ENCODE measurements at regions not wholly inside any gene's neighbourhood (a gene's known extent, or its start where the extent isn't known, plus 50 kb on each side); places are given as distances from the start of the nearest gene placed in this dataset.

DNA sequence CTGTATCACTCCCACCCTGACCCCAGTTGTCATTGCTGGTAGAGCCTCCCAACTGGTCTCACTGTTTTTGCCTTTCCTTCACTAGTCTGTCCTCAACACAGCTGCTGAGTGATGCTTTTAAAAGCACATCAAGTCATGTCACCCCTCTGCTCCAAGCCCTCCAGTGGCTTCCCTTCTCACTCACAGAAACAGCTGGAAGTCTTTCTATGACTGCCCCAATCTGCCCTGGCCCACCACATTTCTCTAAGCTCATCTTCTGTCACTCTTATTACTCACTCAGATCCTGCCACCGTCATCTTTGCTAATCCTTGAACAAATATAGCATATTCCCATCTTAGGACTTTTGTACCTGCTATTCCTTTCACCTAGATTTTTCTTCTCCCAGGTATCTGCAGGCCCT is 242.6 kb upstream of the RBBP8 start:
- Histone ChIP-seq H3K9me3 (ENCODE audit: insufficient read depth, low read depth, low read length) (no peaks in the 10 kb centered on the region), H4K20me1 (ENCODE audit: insufficient read depth, low read length, poor library complexity, severe bottlenecking) (no peaks in the 10 kb centered on the region), H3K4me2 (ENCODE audit: low read depth, low read length, poor library complexity, severe bottlenecking) (no peak overlapping the region), H3K36me3 (ENCODE audit: insufficient read depth, low read length) (no peaks in the 10 kb centered on the region), H3K4me3 (ENCODE audit: low read length, poor library complexity, severe bottlenecking) (no peak overlapping the region), H3K79me2 (ENCODE audit: insufficient read depth, low read length) (no peaks in the 10 kb centered on the region), H3K9me2 (replicated peaks; ENCODE audit: low read depth, low read length) (no peaks in the 10 kb centered on the region), H3K9ac (ENCODE audit: low read depth, low read length, poor library complexity, severe bottlenecking) (no peak overlapping the region), H3K27me3 (ENCODE audit: insufficient read depth, low read length, poor library complexity, severe bottlenecking) (no peaks in the 10 kb centered on the region), H2AFZ (ENCODE audit: low read length) (no peak overlapping the region), H3F3A (ENCODE audit: low read depth) (no peaks in the 10 kb centered on the region), H3K4me1 (ENCODE audit: insufficient read depth, low read length, poor library complexity, severe bottlenecking) (no peaks in the 10 kb centered on the region)
- TF ChIP-seq, protein P1, sequence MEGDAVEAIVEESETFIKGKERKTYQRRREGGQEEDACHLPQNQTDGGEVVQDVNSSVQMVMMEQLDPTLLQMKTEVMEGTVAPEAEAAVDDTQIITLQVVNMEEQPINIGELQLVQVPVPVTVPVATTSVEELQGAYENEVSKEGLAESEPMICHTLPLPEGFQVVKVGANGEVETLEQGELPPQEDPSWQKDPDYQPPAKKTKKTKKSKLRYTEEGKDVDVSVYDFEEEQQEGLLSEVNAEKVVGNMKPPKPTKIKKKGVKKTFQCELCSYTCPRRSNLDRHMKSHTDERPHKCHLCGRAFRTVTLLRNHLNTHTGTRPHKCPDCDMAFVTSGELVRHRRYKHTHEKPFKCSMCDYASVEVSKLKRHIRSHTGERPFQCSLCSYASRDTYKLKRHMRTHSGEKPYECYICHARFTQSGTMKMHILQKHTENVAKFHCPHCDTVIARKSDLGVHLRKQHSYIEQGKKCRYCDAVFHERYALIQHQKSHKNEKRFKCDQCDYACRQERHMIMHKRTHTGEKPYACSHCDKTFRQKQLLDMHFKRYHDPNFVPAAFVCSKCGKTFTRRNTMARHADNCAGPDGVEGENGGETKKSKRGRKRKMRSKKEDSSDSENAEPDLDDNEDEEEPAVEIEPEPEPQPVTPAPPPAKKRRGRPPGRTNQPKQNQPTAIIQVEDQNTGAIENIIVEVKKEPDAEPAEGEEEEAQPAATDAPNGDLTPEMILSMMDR (conservative IDR thresholded peaks at IDR 0.05; ENCODE audit: low read length) = no peak
- no peak for TF ChIP-seq EZH2phosphoT487 (IDR thresholded peaks at IDR 0.05; ENCODE audit: borderline replicate concordance)

DNA sequence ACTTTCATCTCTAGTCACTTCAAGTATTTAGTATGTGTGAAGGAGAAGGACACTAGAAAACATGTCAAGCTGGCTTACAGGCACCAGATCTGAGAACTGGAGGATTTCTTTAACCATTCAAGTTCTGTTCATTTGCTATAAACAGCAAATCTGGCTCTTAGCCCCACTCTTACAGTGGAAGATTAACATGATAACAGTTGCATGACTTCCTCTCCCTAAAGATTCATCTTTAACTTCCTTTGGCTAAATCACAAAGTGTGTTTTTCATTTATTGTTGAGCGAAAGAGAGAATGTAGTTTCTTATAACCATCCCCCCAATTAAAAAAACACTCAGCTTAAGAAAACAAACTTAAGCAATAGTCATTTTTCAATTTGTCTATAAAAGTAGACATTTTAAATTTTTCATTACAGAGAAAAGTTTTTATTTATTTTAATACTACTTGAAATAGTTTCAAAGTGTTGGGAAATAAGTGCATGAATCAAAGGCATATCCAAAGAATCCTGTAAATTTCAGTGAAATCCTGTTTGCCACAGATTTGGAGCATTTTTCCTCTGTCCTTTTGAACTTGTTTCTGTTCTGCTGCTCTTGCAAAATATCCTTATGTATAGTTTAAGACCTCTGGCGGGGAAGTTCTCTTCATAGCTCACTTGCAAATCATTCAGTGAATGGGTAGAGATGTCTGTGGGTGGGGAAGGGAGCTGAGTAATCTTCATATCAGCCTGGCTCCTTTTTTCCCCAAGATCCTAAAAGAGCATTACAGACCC is 241.0 kb upstream of the RBBP8 start:
- Histone ChIP-seq H4K20me1 (ENCODE audit: insufficient read depth, low read length, poor library complexity, severe bottlenecking) (no peaks in the 10 kb centered on the region), H3K4me1 (ENCODE audit: insufficient read depth, low read length, poor library complexity, severe bottlenecking) (no peaks in the 10 kb centered on the region), H2AFZ (ENCODE audit: low read length) (no peak overlapping the region), H3K27me3 (ENCODE audit: insufficient read depth, low read length, poor library complexity, severe bottlenecking) (no peaks in the 10 kb centered on the region), H3K9me3 (ENCODE audit: insufficient read depth, low read depth, low read length) (no peaks in the 10 kb centered on the region), H3K4me2 (ENCODE audit: low read depth, low read length, poor library complexity, severe bottlenecking) (no peak overlapping the region), H3K9ac (ENCODE audit: low read depth, low read length, poor library complexity, severe bottlenecking) (no peak overlapping the region), H3K36me3 (ENCODE audit: insufficient read depth, low read length) (no peaks in the 10 kb centered on the region), H3K9me2 (replicated peaks; ENCODE audit: low read depth, low read length) (no peaks in the 10 kb centered on the region), H3K4me3 (ENCODE audit: low read length, poor library complexity, severe bottlenecking) (no peak overlapping the region), H3F3A (ENCODE audit: low read depth) (no peaks in the 10 kb centered on the region), H3K79me2 (ENCODE audit: insufficient read depth, low read length) (no peaks in the 10 kb centered on the region)
- no peak for TF ChIP-seq EZH2phosphoT487 (IDR thresholded peaks at IDR 0.05; ENCODE audit: borderline replicate concordance)
- TF ChIP-seq, protein P1 (conservative IDR thresholded peaks at IDR 0.05; ENCODE audit: low read length) = no peak

DNA sequence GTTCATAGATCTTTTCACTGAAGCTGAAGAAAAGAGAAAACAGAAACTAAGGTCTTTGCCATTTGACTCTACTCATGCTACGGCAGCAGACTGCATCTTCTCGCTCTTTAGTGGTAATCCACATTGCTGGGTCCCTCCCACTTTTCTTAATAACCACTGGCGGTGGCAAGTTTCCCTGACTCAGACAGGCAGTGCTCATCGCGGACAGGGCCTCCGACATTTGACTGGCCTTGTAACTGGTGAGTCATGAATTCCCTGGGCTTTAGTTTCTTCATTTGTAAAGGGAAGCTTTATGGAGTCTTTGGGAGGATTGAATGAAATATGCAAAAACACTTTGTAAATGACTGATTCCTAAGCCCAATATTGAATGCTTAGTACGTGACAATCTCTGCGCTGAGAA is 238.2 kb upstream of the RBBP8 start:
- TF ChIP-seq EZH2phosphoT487 (IDR thresholded peaks at IDR 0.05; ENCODE audit: borderline replicate concordance) = no peak
- TF ChIP-seq, protein P1 (conservative IDR thresholded peaks at IDR 0.05; ENCODE audit: low read length) = no peak
- Histone ChIP-seq H3K4me3 (ENCODE audit: low read length, poor library complexity, severe bottlenecking) (no peak overlapping the region), H3K79me2 (ENCODE audit: insufficient read depth, low read length) (no peaks in the 10 kb centered on the region), H3K4me2 (ENCODE audit: low read depth, low read length, poor library complexity, severe bottlenecking) (no peak overlapping the region), H3K9me2 (replicated peaks; ENCODE audit: low read depth, low read length) (no peaks in the 10 kb centered on the region), H3K4me1 (ENCODE audit: insufficient read depth, low read length, poor library complexity, severe bottlenecking) (no peaks in the 10 kb centered on the region), H2AFZ (ENCODE audit: low read length) (no peak overlapping the region), H3K36me3 (ENCODE audit: insufficient read depth, low read length) (no peaks in the 10 kb centered on the region), H3K9me3 (ENCODE audit: insufficient read depth, low read depth, low read length) (no peaks in the 10 kb centered on the region), H3F3A (ENCODE audit: low read depth) (no peaks in the 10 kb centered on the region), H3K27me3 (ENCODE audit: insufficient read depth, low read length, poor library complexity, severe bottlenecking) (no peaks in the 10 kb centered on the region), H4K20me1 (ENCODE audit: insufficient read depth, low read length, poor library complexity, severe bottlenecking) (no peaks in the 10 kb centered on the region), H3K9ac (ENCODE audit: low read depth, low read length, poor library complexity, severe bottlenecking) (no peak overlapping the region)
